ENCODE measurements at regions not wholly inside any gene's neighbourhood (a gene's known extent, or its start where the extent isn't known, plus 50 kb on each side); places are given as distances from the start of the nearest gene placed in this dataset.

DNA sequence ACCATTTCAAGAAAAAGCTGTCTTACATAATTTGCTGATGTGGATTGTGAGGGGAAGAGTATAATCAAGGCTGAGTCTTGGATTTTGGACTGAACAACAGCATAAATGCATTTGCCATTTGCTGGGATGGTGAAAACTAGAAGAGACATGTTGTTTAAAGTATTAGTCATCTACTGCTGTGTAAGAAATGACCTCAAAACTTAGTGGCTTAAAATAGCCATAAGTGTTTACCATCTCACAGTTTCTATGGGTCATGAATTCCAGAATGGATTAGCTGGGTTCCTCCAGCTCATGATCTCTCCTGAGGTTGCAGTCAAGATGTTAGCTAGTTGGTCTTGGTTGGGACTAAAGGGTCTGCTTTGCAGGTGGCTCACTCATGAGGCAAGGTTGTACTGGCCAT lies 66.2 kb downstream of the SCN11A start:
- no peak overlapping the region for H3K4me3 ChIP-seq (ENCODE audit: low read depth, low read length)
- H3K4me1 ChIP-seq (ENCODE audit: control insufficient read depth, insufficient read depth, low read length) = peaks cover 12% of the 10 kb centered on the region
- no peak overlapping the region for H3K27ac ChIP-seq (ENCODE audit: low read depth, low read length)
- H3K9ac ChIP-seq (ENCODE audit: low read depth, low read length) = no peak overlapping the region
- H3K36me3 ChIP-seq (ENCODE audit: control insufficient read depth, insufficient read depth, low read length) = no peaks in the 10 kb centered on the region
- H3K9me3 ChIP-seq (ENCODE audit: control insufficient read depth, insufficient read depth, low read length) = no peaks in the 10 kb centered on the region
- H3K27me3 ChIP-seq (ENCODE audit: control insufficient read depth, insufficient read depth, low read length) = no peaks in the 10 kb centered on the region

DNA sequence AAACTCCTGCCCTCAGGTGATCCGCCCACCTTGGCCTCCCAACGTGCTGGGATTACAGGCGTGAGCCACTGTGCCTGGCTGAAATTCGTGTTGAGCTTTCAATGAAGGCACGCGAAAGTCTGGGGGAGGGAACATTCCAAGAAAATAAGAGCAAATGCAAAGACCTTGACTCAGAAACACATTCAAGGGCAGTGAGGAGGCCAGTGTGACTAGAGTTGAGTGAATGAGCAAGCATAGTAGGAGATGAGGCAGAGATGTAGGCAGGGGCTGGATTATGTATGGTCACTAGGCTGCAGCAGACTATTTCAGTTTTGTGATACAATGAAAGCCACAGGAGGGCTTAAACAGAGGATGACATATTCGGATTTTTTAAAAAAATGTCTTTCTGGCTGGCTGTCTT lies 67.0 kb downstream of the SCN11A start:
- H3K4me3 ChIP-seq (ENCODE audit: low read depth, low read length) = no peak overlapping the region
- H3K9me3 ChIP-seq (ENCODE audit: control insufficient read depth, insufficient read depth, low read length) = no peaks in the 10 kb centered on the region
- no peak overlapping the region for H3K27ac ChIP-seq (ENCODE audit: low read depth, low read length)
- no peak overlapping the region for H3K9ac ChIP-seq (ENCODE audit: low read depth, low read length)
- H3K4me1 ChIP-seq (ENCODE audit: control insufficient read depth, insufficient read depth, low read length) = peaks cover 4% of the 10 kb centered on the region
- no peaks in the 10 kb centered on the region for H3K36me3 ChIP-seq (ENCODE audit: control insufficient read depth, insufficient read depth, low read length)
- H3K27me3 ChIP-seq (ENCODE audit: control insufficient read depth, insufficient read depth, low read length) = no peaks in the 10 kb centered on the region

DNA sequence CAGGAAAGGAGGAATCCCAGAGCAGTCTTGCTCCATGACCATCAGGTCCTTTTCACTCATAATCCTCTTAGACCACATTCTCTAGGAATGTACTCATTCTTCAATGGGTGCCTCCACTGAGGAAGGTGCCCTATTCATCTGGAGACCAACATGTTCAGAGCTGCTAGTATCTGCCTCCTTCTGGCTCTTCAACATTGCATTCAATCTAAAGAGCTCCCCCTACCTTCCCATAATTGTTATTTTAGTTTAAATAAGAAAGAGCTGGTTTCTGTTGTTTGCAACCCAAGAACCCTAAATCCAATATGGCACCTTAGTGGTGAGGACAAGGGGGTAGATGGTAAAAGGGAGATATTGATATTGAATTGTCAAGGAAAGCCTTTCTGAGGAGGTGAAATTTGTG lies 67.6 kb downstream of the SCN11A start:
- Histone ChIP-seq H3K36me3 (ENCODE audit: control insufficient read depth, insufficient read depth, low read length) (no peaks in the 10 kb centered on the region), H3K9ac (ENCODE audit: low read depth, low read length) (no peak overlapping the region), H3K9me3 (ENCODE audit: control insufficient read depth, insufficient read depth, low read length) (no peaks in the 10 kb centered on the region), H3K4me3 (ENCODE audit: low read depth, low read length) (no peak overlapping the region), H3K27ac (ENCODE audit: low read depth, low read length) (no peak overlapping the region), H3K4me1 (ENCODE audit: control insufficient read depth, insufficient read depth, low read length) (peaks cover 3% of the 10 kb centered on the region; the same call in 1 of the 2 replicates), H3K27me3 (ENCODE audit: control insufficient read depth, insufficient read depth, low read length) (no peaks in the 10 kb centered on the region)

DNA sequence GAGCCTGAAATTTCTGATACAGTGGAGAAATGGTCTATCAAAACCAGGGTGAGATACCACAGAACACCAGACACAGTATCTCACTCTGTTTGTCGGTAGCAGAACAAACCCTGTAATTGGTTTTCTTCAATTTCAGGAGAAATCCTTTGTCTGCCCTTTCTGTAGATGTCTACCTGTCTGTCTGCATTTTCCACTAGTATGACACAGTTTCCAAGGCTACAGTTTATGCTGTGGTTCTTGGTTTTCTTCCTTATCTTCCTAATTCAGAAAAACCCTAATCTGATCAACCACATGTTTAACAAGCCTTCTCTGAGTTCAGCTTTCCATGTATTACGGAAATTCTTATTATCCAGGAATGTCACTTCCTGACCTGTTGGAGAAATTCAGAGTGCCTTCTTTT lies 70.8 kb downstream of the SCN11A start:
- H3K27ac ChIP-seq (ENCODE audit: low read depth, low read length) = no peak overlapping the region
- H3K9me3 ChIP-seq (ENCODE audit: control insufficient read depth, insufficient read depth, low read length) = no peaks in the 10 kb centered on the region
- H3K4me3 ChIP-seq (ENCODE audit: low read depth, low read length) = no peak overlapping the region
- H3K27me3 ChIP-seq (ENCODE audit: control insufficient read depth, insufficient read depth, low read length) = no peaks in the 10 kb centered on the region
- peaks cover 5% of the 10 kb centered on the region; the same call in 1 of the 2 replicates for H3K4me1 ChIP-seq (ENCODE audit: control insufficient read depth, insufficient read depth, low read length)
- H3K9ac ChIP-seq (ENCODE audit: low read depth, low read length) = no peak overlapping the region
- no peaks in the 10 kb centered on the region for H3K36me3 ChIP-seq (ENCODE audit: control insufficient read depth, insufficient read depth, low read length)

DNA sequence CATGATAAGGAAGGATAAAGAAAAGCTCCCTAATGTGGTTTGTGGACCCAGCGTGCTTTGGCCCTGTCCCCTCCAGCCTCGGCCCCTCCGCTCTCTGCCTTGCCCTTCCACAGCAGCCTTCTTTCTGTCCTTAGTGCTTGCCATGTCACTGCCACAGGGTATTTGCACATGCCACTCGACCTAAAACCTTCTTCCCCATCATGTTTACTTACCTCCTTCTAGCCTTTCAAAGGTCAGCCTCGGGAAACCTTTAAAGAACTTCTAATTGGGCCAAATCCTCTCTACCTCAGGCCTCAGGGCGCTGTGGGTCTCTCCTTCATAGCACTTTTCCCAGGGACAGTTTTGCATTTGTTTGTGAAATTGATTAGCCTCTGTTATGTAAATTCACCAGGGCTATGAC lies 73.0 kb downstream of the SCN11A start:
- Histone ChIP-seq H3K9ac (ENCODE audit: low read depth, low read length) (no peak overlapping the region), H3K36me3 (ENCODE audit: control insufficient read depth, insufficient read depth, low read length) (no peaks in the 10 kb centered on the region), H3K27me3 (ENCODE audit: control insufficient read depth, insufficient read depth, low read length) (no peaks in the 10 kb centered on the region), H3K9me3 (ENCODE audit: control insufficient read depth, insufficient read depth, low read length) (no peaks in the 10 kb centered on the region), H3K4me3 (ENCODE audit: low read depth, low read length) (no peak overlapping the region), H3K4me1 (ENCODE audit: control insufficient read depth, insufficient read depth, low read length) (peaks cover 5% of the 10 kb centered on the region; the same call in 1 of the 2 replicates), H3K27ac (ENCODE audit: low read depth, low read length) (peak overlapping the region; percentile 50)

DNA sequence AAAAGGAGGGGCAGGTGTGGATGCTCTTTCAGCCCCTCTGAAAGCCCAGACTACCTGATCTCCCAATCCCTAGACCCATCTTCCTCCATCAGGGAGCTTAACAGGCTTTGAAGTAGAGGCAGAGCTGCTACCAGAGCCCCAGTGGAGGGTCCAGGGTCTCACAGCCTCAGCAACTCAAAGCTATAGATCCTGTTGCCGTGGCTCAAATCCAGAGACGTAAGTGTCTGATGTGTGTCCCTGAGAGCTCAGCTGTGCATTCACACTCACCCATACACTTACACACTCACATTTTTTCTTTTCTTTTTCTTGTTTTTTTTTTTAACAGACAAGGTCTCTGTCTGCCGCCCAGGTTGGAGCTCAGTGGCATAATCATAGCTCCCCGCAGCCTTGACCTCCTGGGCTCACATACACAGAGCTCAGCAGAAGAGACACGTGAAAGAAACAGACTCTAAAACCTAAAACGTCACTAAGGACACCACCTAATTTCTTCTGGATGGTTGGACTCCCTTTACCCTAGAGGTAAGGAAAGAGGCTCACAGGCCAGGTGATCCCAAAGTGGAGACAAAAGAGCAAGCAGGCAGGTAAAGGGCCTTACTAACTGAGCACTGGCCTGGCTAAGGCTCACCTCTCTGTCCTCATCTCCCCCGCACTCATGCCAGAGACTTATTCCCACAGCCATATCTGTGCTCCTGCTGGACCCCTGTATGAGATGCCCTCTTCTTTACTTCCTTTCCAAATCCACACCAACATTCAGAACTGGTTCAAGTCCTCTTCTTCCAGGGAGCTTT lies 80.7 kb downstream of the SCN11A start:
- no peaks in the 10 kb centered on the region for H3K9me3 ChIP-seq (ENCODE audit: control insufficient read depth, insufficient read depth, low read length)
- no peak overlapping the region for H3K9ac ChIP-seq (ENCODE audit: low read depth, low read length)
- H3K4me3 ChIP-seq (ENCODE audit: low read depth, low read length) = no peak overlapping the region
- no peak overlapping the region for H3K27ac ChIP-seq (ENCODE audit: low read depth, low read length)
- H3K4me1 ChIP-seq (ENCODE audit: control insufficient read depth, insufficient read depth, low read length) = peaks cover 7% of the 10 kb centered on the region; the same call in 1 of the 2 replicates
- no peaks in the 10 kb centered on the region for H3K27me3 ChIP-seq (ENCODE audit: control insufficient read depth, insufficient read depth, low read length)
- H3K36me3 ChIP-seq (ENCODE audit: control insufficient read depth, insufficient read depth, low read length) = no peaks in the 10 kb centered on the region

DNA sequence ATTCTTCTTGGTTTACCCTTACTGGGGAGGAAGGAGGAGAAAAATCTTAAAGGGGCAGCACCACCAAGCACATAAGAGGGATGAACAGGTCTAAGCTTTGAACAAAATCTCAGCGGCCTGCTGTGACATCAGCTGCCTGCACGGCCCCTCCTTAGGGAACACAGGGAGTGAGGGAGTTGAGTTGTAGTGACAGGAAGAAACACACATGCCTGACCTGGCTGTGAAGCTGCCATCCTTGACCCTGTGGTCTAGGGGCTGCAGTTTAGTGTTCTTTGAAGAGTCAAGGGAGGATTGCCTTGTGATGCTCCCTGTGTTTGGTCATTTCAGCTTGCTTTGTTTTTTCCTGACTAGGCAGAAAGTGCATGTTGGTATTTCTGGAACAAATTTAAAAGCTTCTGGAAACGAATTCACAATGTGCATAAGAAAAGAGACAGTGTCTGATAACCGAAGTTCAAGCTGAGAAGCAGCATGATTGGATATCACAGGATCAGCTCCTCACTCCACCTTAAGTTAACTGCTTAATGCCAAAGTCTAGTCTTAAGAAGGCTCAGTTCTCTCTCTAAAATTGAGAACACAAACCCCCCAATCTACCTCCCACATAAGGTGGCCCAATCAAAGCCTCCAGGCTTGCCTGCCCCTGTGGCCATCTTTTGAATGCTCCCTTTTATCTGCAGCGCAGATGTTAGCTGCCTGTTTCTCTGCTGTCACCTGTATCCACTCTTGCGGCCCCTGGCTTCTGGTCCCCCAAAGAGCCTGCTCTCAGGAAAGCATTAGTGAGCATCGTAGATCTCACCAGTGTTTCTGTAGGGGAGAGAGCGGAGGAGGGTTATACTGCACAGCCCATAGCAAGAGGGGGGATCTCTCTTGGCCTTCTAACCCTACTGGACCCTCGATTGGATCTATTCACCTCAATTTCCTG lies 82.2 kb downstream of the SCN11A start:
- Histone ChIP-seq H3K36me3 (ENCODE audit: control insufficient read depth, insufficient read depth, low read length) (no peaks in the 10 kb centered on the region), H3K4me3 (ENCODE audit: low read depth, low read length) (no peak overlapping the region), H3K27ac (ENCODE audit: low read depth, low read length) (no peak overlapping the region), H3K9me3 (ENCODE audit: control insufficient read depth, insufficient read depth, low read length) (no peaks in the 10 kb centered on the region), H3K27me3 (ENCODE audit: control insufficient read depth, insufficient read depth, low read length) (no peaks in the 10 kb centered on the region), H3K9ac (ENCODE audit: low read depth, low read length) (no peak overlapping the region), H3K4me1 (ENCODE audit: control insufficient read depth, insufficient read depth, low read length) (peaks cover 7% of the 10 kb centered on the region; the same call in 1 of the 2 replicates)

DNA sequence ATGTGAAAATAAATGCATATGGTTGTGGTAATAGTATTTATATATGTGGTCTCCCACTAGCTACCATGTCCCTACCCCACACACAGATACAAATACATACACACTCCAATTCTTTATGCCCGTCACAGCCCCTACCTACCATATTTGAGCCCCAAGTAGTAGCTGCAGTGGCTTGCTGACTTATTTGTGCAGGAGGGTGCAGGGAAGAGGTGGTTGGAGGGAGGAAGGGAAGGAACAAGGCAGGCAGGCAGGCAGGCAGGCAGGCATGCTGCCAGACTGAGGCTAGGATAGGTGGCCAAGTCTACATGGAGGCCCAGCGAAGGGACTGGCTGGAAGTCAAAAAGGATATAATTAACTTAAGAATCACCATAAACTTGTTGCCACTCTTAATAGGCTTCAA lies 82.9 kb downstream of the SCN11A start:
- H3K4me1 ChIP-seq (ENCODE audit: control insufficient read depth, insufficient read depth, low read length) = peaks cover 7% of the 10 kb centered on the region; the same call in 1 of the 2 replicates
- H3K9ac ChIP-seq (ENCODE audit: low read depth, low read length) = no peak overlapping the region
- no peak overlapping the region for H3K4me3 ChIP-seq (ENCODE audit: low read depth, low read length)
- H3K27me3 ChIP-seq (ENCODE audit: control insufficient read depth, insufficient read depth, low read length) = no peaks in the 10 kb centered on the region
- H3K9me3 ChIP-seq (ENCODE audit: control insufficient read depth, insufficient read depth, low read length) = no peaks in the 10 kb centered on the region
- H3K36me3 ChIP-seq (ENCODE audit: control insufficient read depth, insufficient read depth, low read length) = no peaks in the 10 kb centered on the region
- no peak overlapping the region for H3K27ac ChIP-seq (ENCODE audit: low read depth, low read length)

DNA sequence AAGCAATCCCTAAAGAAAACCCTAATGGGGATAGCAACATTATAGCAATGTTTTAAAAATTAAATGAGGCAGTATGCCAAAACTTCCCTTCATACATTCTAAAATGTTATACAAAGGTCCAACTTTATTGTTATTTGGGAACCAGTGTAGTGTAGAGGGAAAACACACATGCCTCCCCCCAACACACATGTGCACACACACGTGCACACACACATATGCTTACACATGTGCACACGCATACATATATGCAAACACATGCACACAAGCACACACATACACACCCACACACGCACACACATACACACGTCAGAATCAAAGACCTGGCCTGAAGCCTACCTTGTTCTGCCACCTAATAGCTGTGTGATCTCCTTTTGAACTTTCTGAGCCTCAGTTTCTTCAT lies 83.3 kb downstream of the SCN11A start:
- Histone ChIP-seq H3K4me1 (ENCODE audit: control insufficient read depth, insufficient read depth, low read length) (peaks cover 7% of the 10 kb centered on the region; the same call in 1 of the 2 replicates), H3K36me3 (ENCODE audit: control insufficient read depth, insufficient read depth, low read length) (no peaks in the 10 kb centered on the region), H3K27me3 (ENCODE audit: control insufficient read depth, insufficient read depth, low read length) (no peaks in the 10 kb centered on the region), H3K9me3 (ENCODE audit: control insufficient read depth, insufficient read depth, low read length) (no peaks in the 10 kb centered on the region), H3K9ac (ENCODE audit: low read depth, low read length) (no peak overlapping the region), H3K4me3 (ENCODE audit: low read depth, low read length) (no peak overlapping the region), H3K27ac (ENCODE audit: low read depth, low read length) (no peak overlapping the region)

DNA sequence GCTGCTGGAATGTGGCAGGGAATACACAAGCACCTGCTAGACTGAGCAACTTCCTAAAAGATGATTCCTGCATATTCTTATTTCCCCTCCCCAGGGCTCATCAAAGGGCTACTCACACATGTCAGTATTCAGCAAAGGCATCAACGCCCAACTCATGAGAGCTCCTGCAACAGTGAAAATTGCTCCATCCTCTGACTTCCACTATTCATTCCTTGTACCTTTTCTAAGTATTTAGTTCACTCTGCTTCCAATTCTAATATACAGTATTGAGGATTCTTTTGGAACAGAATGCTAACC lies 84.1 kb downstream of the SCN11A start:
- Histone ChIP-seq H3K4me3 (ENCODE audit: low read depth, low read length) (no peak overlapping the region), H3K27ac (ENCODE audit: low read depth, low read length) (no peak overlapping the region), H3K9ac (ENCODE audit: low read depth, low read length) (no peak overlapping the region), H3K36me3 (ENCODE audit: control insufficient read depth, insufficient read depth, low read length) (no peaks in the 10 kb centered on the region), H3K27me3 (ENCODE audit: control insufficient read depth, insufficient read depth, low read length) (no peaks in the 10 kb centered on the region), H3K9me3 (ENCODE audit: control insufficient read depth, insufficient read depth, low read length) (no peaks in the 10 kb centered on the region), H3K4me1 (ENCODE audit: control insufficient read depth, insufficient read depth, low read length) (peaks cover 7% of the 10 kb centered on the region; the same call in 1 of the 2 replicates)
